ENCODE measurements at regions not wholly inside any gene's neighbourhood (a gene's known extent, or its start where the extent isn't known, plus 50 kb on each side); places are given as distances from the start of the nearest gene placed in this dataset.

DNA sequence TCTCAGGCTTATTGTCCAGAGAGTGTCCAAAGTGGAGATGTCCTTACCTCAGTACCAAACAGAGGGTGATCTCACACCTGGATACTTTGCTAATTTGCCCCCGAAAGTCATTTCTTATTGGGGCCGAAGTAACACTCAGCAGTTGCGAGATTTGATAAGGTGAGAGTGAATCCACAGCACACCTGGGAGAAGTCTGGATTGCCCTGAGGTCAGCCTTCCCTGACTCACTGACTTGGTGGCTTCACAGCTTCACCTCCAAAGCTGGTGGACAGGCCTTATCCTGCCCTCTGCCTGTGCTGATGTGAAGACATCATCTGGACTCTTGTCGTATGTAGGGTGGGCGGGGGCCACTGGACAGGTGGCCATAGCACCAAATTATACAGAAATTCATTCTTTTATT lies 101.9 kb upstream of the ARMC2 start:
- H3K27ac ChIP-seq, result no peak overlapping the region
- DNase-seq (ENCODE audit: low spot score), result no peak
- no peak overlapping the region for H3K4me3 ChIP-seq
- TF ChIP-seq, protein P1, sequence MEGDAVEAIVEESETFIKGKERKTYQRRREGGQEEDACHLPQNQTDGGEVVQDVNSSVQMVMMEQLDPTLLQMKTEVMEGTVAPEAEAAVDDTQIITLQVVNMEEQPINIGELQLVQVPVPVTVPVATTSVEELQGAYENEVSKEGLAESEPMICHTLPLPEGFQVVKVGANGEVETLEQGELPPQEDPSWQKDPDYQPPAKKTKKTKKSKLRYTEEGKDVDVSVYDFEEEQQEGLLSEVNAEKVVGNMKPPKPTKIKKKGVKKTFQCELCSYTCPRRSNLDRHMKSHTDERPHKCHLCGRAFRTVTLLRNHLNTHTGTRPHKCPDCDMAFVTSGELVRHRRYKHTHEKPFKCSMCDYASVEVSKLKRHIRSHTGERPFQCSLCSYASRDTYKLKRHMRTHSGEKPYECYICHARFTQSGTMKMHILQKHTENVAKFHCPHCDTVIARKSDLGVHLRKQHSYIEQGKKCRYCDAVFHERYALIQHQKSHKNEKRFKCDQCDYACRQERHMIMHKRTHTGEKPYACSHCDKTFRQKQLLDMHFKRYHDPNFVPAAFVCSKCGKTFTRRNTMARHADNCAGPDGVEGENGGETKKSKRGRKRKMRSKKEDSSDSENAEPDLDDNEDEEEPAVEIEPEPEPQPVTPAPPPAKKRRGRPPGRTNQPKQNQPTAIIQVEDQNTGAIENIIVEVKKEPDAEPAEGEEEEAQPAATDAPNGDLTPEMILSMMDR (IDR thresholded peaks at IDR 0.05), result no peak

DNA sequence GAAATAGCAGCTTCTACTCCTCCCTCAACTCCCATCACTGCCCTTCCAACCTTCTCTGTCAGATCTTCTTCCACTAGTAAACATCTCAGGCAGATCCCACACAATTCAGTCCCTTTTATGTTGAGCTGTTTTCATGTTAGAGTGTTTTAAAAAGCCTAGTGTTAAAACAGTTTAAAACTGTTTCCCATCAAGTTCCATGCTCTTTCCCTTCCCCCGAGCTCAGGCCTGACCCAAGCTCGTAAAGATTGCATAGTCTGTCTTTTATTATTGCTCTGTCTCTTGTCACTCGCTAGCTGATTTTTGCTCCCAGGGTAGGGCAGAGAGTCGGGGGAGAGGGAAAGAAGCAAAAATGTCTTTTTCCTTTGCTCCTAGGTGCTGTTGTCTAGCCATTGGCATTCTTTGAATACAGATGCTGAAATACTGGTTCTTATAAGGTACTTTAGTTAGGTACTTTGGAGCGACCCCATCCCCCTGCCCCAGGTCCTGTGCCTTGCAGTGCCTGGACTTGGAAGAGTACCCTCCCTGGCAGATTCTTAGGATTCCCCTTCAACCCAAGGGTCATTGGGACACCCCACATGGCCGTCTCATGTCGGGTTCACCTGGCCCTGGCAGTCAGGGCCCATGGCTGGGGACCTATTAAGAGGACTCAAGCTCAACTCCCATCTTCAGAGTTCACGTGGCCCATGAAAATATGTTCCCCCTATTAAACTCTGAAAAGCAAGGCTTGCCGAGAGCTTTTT lies 101.2 kb upstream of the ARMC2 start:
- TF ChIP-seq, protein P1 (IDR thresholded peaks at IDR 0.05), result no peak
- DNase-seq (ENCODE audit: low spot score), result no peak
- Histone ChIP-seq H3K4me3 (no peak overlapping the region), H3K27ac (no peak overlapping the region)

DNA sequence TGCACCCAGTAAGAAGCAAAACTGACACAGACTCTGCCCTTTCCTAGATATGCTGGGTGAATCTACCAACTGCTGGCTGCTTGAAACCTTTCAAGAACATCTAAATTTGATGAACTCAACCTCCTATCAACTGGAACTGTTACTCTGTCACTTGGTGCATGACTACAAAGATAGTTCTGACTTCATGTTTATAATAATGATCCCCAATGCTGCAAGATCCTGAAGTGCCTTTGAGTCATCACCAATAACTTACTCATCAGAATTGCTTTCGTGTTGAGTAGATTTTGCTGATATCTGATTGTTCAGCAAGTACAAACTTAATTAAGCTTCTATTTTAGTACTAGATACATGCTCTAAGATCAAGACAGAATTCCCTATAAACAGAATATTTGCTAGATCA lies 100.2 kb upstream of the ARMC2 start:
- DNase-seq (ENCODE audit: low spot score), result no peak
- Histone ChIP-seq H3K4me3 (no peak overlapping the region), H3K27ac (no peak overlapping the region)
- TF ChIP-seq, protein P1 (IDR thresholded peaks at IDR 0.05), result no peak

DNA sequence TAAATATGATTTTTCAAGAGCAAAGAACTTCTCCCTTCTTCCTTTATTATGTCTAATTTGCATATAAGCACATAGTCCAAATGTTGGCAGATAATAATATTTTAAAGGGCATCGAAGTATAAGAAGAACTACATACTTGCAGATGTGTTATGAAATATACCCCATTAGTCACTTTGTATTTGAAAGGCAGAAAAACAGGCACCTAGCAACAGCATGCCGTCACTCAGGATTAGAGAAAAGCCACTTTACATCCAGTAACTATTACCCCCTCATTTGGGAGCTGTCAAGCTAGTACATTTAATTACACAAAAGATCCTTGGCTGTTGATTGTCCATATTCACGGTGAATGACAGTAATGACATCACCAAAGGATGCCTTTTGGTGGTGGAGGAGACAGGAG lies 99.3 kb upstream of the ARMC2 start:
- no peak overlapping the region for H3K4me3 ChIP-seq
- TF ChIP-seq, protein P1 (IDR thresholded peaks at IDR 0.05), result no peak
- H3K27ac ChIP-seq, result no peak overlapping the region
- no peak for DNase-seq (ENCODE audit: low spot score)

GRCh38 chr6:108750801-108751200 lies 97.4 kb upstream of the ARMC2 start:
- no peak for DNase-seq (ENCODE audit: low spot score)
- no peak overlapping the region for H3K27ac ChIP-seq
- no peak overlapping the region for H3K4me3 ChIP-seq
- TF ChIP-seq, protein P1 (IDR thresholded peaks at IDR 0.05), result no peak

DNA sequence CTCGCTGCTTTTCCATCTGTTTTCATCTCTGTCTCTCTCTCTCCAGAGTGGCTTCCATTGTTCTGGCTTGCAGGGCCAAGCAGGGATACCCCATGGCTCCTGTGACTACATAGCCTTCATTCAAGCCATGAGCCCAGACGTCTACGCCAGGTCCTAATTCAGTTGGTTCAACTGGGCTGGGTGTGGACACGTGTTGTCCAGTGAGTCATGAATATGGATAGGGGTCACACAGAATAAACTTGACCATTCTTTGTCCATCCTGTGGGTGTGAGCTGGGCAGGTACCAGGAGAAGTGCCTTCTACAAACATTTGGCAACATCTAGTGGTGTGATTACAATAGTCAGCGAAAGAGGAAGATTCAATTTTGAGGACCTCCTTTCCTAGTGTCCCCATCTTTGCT lies 96.9 kb upstream of the ARMC2 start:
- no peak overlapping the region for H3K27ac ChIP-seq
- H3K4me3 ChIP-seq, result no peak overlapping the region
- TF ChIP-seq, protein P1 (IDR thresholded peaks at IDR 0.05), result no peak
- DNase-seq (ENCODE audit: low spot score), result no peak

All from coronary artery (tissue), 2 donors.